ENCODE measurements at regions not wholly inside any gene's neighbourhood (a gene's known extent, or its start where the extent isn't known, plus 50 kb on each side); places are given as distances from the start of the nearest gene placed in this dataset.

DNA sequence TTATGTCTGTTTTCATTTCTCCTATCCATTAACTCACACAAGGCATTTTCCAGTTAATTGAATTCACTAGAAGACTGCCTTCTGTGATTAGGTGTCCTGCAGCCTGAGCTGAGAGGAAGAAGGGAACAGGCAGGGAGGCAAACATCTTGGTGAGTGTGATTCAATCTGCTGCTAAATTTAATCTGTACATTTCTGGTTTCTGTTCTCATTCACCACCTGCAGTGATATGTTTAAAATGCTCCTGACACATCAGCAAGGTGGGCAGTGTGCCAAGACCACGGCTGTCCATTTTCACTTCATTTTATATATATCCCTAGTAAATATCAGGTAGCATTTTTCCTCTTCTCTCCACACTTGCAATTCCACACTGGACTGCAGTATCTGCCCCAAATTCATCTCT is 416.5 kb downstream of the TMEM135 start:
- Histone ChIP-seq H2BK120ac (ENCODE audit: low read depth, low read length, poor library complexity, severe bottlenecking) (no peak overlapping the region), H3K4ac (ENCODE audit: low read depth, low read length) (no peak overlapping the region), H4K8ac (replicated peaks; ENCODE audit: insufficient read length, low read depth, low read length) (no peak overlapping the region), H2BK15ac (ENCODE audit: low read depth, low read length) (no peak overlapping the region), H3K27ac (ENCODE audit: insufficient read length, low read depth, low read length) (no peak overlapping the region), H3K14ac (ENCODE audit: insufficient read depth, low read length) (no peak overlapping the region), H3K23ac (ENCODE audit: insufficient read length, low read depth, low read length) (no peak overlapping the region), H3K23me2 (ENCODE audit: insufficient read length, low read depth, low read length, poor library complexity, severe bottlenecking) (no peaks in the 10 kb centered on the region), H3K18ac (ENCODE audit: insufficient read length, low read depth, low read length) (no peak overlapping the region), H4K5ac (ENCODE audit: insufficient read length, low read depth, low read length) (no peak overlapping the region), H3T11ph (ENCODE audit: low read length) (no peak overlapping the region), H2AK5ac (ENCODE audit: insufficient read length, low read length) (no peak overlapping the region), H2BK12ac (ENCODE audit: insufficient read length, low read depth, low read length) (no peak overlapping the region), H3K4me2 (ENCODE audit: insufficient read depth, insufficient read length, low read length) (no peak overlapping the region), H4K91ac (ENCODE audit: insufficient read length, low read depth, low read length) (no peak overlapping the region), H3K9ac (ENCODE audit: extremely low read depth, insufficient read length, low read length) (no peak overlapping the region), H2AFZ (ENCODE audit: low read length) (no peak overlapping the region), H2BK20ac (ENCODE audit: low read depth, low read length, poor library complexity, severe bottlenecking) (no peak overlapping the region), H4K20me1 (ENCODE audit: control insufficient read depth, insufficient read depth, insufficient read length) (no peaks in the 10 kb centered on the region), H3K27me3 (ENCODE audit: insufficient read depth, low read length) (no peaks in the 10 kb centered on the region), H2BK5ac (ENCODE audit: insufficient read length, low read length) (no peak overlapping the region), H3K79me2 (ENCODE audit: insufficient read depth, low read length) (no peaks in the 10 kb centered on the region), H3K79me1 (ENCODE audit: insufficient read depth, low read depth, low read length, poor library complexity, severe bottlenecking) (no peaks in the 10 kb centered on the region), H3K4me1 (ENCODE audit: insufficient read depth, low read length) (no peaks in the 10 kb centered on the region), H3K9me3 (ENCODE audit: control insufficient read depth, low read depth, low read length) (no peaks in the 10 kb centered on the region), H3K56ac (ENCODE audit: insufficient read length, low read depth, low read length) (no peak overlapping the region)
- H3K27me3 Mint-ChIP-seq (ENCODE audit: low read depth): no peaks in the 10 kb centered on the region
- no peak overlapping the region for H3K27ac Mint-ChIP-seq
- no peak for DNase-seq
- TF ChIP-seq, protein P1, sequence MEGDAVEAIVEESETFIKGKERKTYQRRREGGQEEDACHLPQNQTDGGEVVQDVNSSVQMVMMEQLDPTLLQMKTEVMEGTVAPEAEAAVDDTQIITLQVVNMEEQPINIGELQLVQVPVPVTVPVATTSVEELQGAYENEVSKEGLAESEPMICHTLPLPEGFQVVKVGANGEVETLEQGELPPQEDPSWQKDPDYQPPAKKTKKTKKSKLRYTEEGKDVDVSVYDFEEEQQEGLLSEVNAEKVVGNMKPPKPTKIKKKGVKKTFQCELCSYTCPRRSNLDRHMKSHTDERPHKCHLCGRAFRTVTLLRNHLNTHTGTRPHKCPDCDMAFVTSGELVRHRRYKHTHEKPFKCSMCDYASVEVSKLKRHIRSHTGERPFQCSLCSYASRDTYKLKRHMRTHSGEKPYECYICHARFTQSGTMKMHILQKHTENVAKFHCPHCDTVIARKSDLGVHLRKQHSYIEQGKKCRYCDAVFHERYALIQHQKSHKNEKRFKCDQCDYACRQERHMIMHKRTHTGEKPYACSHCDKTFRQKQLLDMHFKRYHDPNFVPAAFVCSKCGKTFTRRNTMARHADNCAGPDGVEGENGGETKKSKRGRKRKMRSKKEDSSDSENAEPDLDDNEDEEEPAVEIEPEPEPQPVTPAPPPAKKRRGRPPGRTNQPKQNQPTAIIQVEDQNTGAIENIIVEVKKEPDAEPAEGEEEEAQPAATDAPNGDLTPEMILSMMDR (conservative IDR thresholded peaks at IDR 0.05): no peak
- H3K36me3 Mint-ChIP-seq (ENCODE audit: insufficient read depth in 1 of 3, low read depth in 3 of 3): no peaks in the 10 kb centered on the region
- H3K9me3 Mint-ChIP-seq: no peaks in the 10 kb centered on the region; a peak in 1 of 5 replicates
- no peak overlapping the region for H3K4me3 Mint-ChIP-seq
- WGBS (ENCODE audit: extremely low coverage, insufficient read length, low lambda C conversion rate): no CpG with 5 or more reads among the region's 1 CpG
- peaks cover 0 to 4% of the 10 kb centered on the region in 2 experiments; a peak in 1 of 4 replicates for H3K4me1 Mint-ChIP-seq

All from H9 (cell line).